GM12872 (cell line): ENCODE measurements at regions not wholly inside any gene's neighbourhood (a gene's known extent, or its start where the extent isn't known, plus 50 kb on each side); places are given as distances from the start of the nearest gene placed in this dataset.

ENCODE experiments used
- CTCF ChIP-seq: IDR thresholded peaks from 3 replicates; pipeline ENCODE4 v1.5.1; 2011; ENCODE audit warnings: low read depth, mild to moderate bottlenecking, low read length, moderate library complexity; ENCODE audit not compliant: insufficient read depth

DNA sequence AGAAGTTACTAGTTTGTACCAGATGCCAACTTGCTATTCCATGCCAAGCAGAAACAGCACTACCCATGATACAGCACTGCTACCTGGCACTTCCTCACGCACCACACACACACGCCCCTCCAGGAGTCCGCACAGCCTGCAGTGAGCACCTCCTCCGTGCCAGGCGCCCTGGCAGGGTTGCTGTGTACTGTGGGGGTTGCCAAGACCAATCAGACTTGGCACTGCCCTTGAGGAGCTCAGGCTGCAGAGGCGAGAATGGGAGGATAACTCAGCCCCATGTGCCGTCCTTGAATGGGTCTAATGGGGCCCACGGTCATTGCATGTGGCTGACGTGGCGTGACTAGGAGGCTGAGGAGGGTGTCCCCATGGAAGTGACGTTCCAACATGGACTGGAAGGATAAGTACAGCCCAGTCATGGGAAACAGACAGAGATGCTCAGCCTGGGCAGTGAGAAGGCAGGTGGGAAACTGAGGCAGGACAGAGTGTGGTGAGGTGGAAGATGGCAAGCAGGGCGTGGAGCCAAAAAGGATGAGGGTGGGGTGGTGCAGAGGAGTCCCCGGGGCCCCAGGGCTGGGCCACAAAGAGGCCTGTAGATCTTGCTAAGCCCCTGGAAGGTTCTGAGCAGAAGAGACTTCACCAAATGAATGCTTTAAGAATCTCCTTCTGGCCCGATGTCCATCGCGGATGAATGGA lies 65.3 kb upstream of the C14orf180 start:
- TF ChIP-seq CTCF: no peak

- no peak for TF ChIP-seq CTCF
Observed at GRCh38 chr14:104515059-104515810, 64.3 kb upstream of the C14orf180 start.

DNA sequence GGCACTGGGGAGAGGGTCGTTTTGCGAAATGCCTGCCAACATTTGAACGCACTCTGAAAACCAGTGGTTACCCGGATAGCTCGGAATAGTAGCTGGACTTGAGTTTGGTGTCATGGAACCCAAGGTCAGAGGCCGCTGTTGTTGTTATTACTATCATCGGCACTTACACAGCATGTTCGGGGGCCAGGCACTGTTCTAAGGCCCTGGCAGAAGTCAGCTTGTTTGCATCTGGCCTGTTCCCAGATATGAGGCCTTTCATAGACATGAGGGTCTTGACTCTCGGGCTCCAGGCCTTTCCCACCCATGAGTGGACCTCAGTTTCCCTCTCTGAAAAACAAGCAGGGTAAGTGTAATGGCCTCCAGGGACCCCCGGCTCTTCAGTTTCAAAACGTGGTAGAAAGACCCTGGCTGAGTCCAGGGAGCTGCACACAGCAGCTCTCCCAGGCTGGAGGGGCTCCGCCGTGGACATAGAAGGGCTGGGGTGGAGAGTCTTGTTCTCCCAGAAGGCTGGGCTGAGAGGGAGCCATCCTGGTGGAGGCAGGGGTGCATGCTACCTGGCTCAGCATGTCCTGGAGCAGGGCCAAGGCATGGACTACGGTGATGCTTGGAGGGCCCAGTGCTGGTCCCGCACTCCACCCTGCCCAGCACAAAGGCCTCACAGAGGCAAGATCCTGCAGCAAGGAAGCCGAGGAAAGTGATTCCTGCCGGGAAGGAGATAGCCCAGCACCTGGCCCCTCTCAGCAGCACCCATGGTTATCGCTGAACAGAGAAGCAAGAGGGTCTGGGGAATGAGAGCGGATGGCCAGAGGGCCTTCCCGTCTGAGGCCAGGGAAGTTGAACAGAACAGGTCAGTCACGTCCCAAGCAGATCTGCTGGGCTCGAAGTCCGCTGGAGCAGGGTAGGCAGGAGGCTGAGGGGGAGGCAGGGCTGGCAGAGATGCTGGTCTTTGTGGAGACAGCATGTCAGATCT lies 63.5 kb upstream of the C14orf180 start:
- no peak for TF ChIP-seq CTCF

DNA sequence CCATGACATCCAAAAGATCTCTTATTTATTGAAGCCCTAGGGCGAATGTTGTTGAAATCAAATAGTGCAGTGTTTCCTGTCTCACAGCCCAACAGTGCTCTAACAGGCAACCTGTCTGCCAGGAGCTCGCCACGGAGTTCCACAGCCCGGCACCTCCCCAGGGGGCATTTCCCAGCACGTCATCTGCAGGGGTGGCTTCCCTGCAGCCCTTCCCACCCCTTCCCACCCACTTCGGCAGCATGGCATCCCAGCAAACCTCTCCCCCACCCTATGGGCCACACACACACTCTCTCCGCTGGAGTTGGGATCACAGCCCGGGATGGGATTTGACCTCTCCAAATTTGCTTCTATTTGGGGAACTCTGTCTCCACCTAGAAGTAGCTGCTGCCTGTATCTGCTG lies 62.7 kb upstream of the C14orf180 start:
- no peak for TF ChIP-seq CTCF

DNA sequence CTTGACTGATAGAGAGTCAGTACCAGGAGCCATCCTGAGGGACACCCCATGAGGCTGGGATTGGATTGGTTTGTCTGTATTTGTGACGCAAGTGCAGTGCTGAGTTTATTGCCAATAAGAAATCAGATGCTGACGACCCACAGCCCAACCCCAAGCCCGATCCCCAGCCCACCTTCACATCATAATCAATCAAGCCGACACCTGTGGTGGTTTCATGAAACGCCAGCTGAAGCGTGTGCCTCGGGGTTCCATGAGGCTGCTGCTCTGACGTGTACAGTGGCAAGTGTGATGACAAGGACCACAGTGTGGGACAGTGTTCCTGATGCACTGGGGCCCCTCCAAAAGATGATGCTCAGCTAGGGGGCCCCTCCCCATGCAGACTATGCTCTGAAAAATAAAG lies 62.1 kb upstream of the C14orf180 start:
- TF ChIP-seq CTCF: no peak

GRCh38 chr14:104517867-104518266 lies 61.7 kb upstream of the C14orf180 start:
- TF ChIP-seq CTCF: no peak

GRCh38 chr14:104518659-104519350 lies 60.8 kb upstream of the C14orf180 start:
- no peak for TF ChIP-seq CTCF
